ENCODE measurements at regions not wholly inside any gene's neighbourhood (a gene's known extent, or its start where the extent isn't known, plus 50 kb on each side); places are given as distances from the start of the nearest gene placed in this dataset.

DNA sequence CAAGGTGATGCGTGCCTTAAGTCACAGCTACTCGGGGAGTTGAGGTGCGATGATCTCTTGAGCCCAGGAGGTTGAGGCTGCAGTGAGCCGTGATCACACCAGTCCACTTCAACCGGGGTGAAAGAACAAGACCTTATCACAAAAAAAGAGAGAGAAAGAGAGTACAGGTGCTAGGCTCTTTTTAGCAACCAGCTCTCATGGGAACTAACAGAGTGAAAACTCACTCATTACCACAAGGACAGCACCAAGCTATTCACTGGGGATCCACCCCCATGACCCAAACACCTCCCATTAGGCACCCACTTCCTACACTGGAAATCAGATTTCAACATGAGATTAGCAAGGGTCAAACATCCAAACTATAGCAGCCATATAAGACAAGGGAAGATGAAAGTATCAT is 164.2 kb downstream of the NDUFA12 start:
- TF ChIP-seq, protein P1, sequence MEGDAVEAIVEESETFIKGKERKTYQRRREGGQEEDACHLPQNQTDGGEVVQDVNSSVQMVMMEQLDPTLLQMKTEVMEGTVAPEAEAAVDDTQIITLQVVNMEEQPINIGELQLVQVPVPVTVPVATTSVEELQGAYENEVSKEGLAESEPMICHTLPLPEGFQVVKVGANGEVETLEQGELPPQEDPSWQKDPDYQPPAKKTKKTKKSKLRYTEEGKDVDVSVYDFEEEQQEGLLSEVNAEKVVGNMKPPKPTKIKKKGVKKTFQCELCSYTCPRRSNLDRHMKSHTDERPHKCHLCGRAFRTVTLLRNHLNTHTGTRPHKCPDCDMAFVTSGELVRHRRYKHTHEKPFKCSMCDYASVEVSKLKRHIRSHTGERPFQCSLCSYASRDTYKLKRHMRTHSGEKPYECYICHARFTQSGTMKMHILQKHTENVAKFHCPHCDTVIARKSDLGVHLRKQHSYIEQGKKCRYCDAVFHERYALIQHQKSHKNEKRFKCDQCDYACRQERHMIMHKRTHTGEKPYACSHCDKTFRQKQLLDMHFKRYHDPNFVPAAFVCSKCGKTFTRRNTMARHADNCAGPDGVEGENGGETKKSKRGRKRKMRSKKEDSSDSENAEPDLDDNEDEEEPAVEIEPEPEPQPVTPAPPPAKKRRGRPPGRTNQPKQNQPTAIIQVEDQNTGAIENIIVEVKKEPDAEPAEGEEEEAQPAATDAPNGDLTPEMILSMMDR (IDR thresholded peaks at IDR 0.05), result no peak
- TF ChIP-seq POLR2A (IDR thresholded peaks at IDR 0.05) (no peak), POLR2AphosphoS5 (IDR thresholded peaks at IDR 0.05) (no peak)

Measured in prostate gland (tissue), 2 donors.